Esophagus muscularis mucosa (tissue), 4 donors: ENCODE measurements at regions not wholly inside any gene's neighbourhood (a gene's known extent, or its start where the extent isn't known, plus 50 kb on each side); places are given as distances from the start of the nearest gene placed in this dataset.

Source experiments
- DNase-seq: peaks from one replicate; pipeline ENCODE4 v3.0.0-alpha.2; 2017; ENCODE audit errors: extremely low spot score
- H3K27ac ChIP-seq, 4 donors: fragments of 200-600 bp; sonication (generic); replicated peaks in 1 of 4; 1 replicate in 3 of 4; 2 replicates in 1 of 4; pipeline ENCODE4 v1.5.1; 2016 to 2019; ENCODE audit warnings: mild to moderate bottlenecking in 1 of 4
- H3K27me3 ChIP-seq, 4 donors: fragments of 200-600 bp; sonication (generic); one replicate each; pipeline versions ENCODE4 v1.5.1 to v1.6.0; 2016 to 2019
- H3K36me3 ChIP-seq, 4 donors: fragments of 200-600 bp; sonication (generic); one replicate each; pipeline ENCODE4 v1.5.1; 2016 to 2019
- H3K4me1 ChIP-seq, 4 donors: fragments of 200-600 bp; sonication (generic); one replicate each; pipeline ENCODE4 v1.5.1; 2016 to 2019
- H3K4me3 ChIP-seq, 4 donors: fragments of 200-600 bp; sonication (generic); 1 replicate in 2 of 4; 2 replicates in 2 of 4; pipeline ENCODE4 v1.5.1; 2016 to 2019; ENCODE audit warnings: mild to moderate bottlenecking in 4 of 4, moderate library complexity in 1 of 4
- H3K9me3 ChIP-seq, 4 donors: fragments of 200-600 bp; sonication (generic); 1 replicate in 3 of 4; 2 replicates in 1 of 4; pipeline ENCODE4 v1.5.1; 2016 to 2019
- EP300 ChIP-seq: sonication (generic); formaldehyde crosslinking; IDR thresholded peaks from one replicate; pipeline ENCODE4 v1.6.1; 2017; ENCODE audit warnings: antibody characterized with exemption
- POLR2A ChIP-seq: fragments of 450-650 bp; IDR thresholded peaks from one replicate; pipeline ENCODE4 v1.6.1; 2017; ENCODE audit warnings: antibody characterized with exemption, moderate library complexity, mild to moderate bottlenecking, low read depth
- POLR2AphosphoS5 ChIP-seq, 2 donors: sonication (generic); formaldehyde crosslinking; IDR thresholded peaks; one replicate each; pipeline ENCODE4 v1.6.1; 2017; ENCODE audit warnings: antibody characterized with exemption in 2 of 2
- WGBS: methylation state at CpG from one replicate; pipeline ENCODE4 v1.1.5; 2018; 5-methylcytosine and 5-hydroxymethylcytosine counted together
- intact Hi-C: fragments of 100-400 bp; cut with DNase I; formaldehyde crosslinking; loops from one replicate; pipeline ENCODE4 v1.15.1; 2023
- TF ChIP-seq, protein P1 (sequence below), 3 experiments: fragments of 200-600 bp in 2 of 3; fragments of 450-650 bp in 1 of 3; sonication (generic) in 2 of 3; IDR thresholded peaks; one replicate each; pipeline ENCODE4 v1.5.1; 2017 to 2019; ENCODE audit warnings: antibody characterized with exemption in 3 of 3, mild to moderate bottlenecking in 2 of 3, moderate library complexity in 1 of 3

DNA sequence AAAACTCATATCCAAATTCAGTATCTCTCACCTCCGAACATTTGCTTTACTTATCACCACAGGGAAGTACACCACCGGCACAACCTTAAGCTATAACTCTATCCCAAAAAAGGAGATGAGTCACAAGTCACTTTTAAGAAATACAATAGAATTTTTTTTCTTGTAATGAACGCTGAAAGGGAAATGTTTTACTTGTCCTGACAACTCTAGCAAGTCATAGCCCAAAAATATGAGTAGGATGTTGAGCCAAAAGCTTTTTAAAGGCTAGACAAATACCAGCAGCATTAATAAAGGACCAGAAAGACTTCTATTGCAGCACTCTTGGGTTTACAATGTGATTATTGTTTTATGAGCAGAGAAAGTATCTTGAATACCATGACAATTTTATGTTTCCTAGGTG is 147.3 kb upstream of the FST start:
- DNase-seq, result no peak
- WGBS, result 36% methylated on average over 3 of the region's 3 CpGs
- H3K4me3 ChIP-seq, result no peak overlapping the region
- no peaks in the 10 kb centered on the region for H3K36me3 ChIP-seq
- no peaks in the 10 kb centered on the region for H3K9me3 ChIP-seq
- H3K27me3 ChIP-seq, result no peaks in the 10 kb centered on the region
- TF ChIP-seq EP300 (no peak), POLR2AphosphoS5 (IDR thresholded peaks at IDR 0.05) (no peak), POLR2A (no peak)
- TF ChIP-seq, protein P1, sequence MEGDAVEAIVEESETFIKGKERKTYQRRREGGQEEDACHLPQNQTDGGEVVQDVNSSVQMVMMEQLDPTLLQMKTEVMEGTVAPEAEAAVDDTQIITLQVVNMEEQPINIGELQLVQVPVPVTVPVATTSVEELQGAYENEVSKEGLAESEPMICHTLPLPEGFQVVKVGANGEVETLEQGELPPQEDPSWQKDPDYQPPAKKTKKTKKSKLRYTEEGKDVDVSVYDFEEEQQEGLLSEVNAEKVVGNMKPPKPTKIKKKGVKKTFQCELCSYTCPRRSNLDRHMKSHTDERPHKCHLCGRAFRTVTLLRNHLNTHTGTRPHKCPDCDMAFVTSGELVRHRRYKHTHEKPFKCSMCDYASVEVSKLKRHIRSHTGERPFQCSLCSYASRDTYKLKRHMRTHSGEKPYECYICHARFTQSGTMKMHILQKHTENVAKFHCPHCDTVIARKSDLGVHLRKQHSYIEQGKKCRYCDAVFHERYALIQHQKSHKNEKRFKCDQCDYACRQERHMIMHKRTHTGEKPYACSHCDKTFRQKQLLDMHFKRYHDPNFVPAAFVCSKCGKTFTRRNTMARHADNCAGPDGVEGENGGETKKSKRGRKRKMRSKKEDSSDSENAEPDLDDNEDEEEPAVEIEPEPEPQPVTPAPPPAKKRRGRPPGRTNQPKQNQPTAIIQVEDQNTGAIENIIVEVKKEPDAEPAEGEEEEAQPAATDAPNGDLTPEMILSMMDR (IDR thresholded peaks at IDR 0.05), result no peak
- intact Hi-C loops, result no loop called here
- no peak overlapping the region for H3K27ac ChIP-seq
- peaks cover 0 to 9% (median 6%) of the 10 kb centered on the region in 4 donors for H3K4me1 ChIP-seq

DNA sequence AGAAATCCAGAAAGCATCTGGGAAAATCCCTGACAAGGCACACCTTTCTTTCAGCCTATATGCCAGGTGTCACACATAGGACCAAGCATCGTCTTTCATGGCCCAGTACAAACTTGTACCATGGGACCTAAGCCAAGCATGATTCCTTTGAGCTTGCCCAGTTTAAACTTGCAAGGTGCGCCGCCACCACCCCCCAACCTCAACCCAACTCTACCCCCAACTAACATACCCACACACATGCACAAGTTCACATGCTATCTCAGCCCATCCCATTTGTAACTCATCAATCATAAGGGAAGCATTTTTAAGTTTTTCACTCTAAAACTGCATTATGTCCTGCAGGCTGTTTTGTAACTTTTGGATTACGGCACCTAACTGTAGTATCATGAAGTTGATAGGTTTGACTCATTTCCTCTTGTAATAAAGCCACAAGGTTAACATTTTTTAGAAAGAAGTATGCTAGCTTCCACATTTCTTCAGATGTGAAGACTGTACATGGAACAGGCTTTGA is 145.9 kb upstream of the FST start:
- Histone ChIP-seq H3K9me3 (no peaks in the 10 kb centered on the region), H3K27me3 (no peaks in the 10 kb centered on the region), H3K36me3 (no peaks in the 10 kb centered on the region), H3K4me3 (no peak overlapping the region), H3K4me1 (peaks cover 0 to 9% (median 6%) of the 10 kb centered on the region in 4 donors), H3K27ac (no peak overlapping the region)
- no peak for DNase-seq
- no peak for TF ChIP-seq POLR2A
- TF ChIP-seq, protein P1 (IDR thresholded peaks at IDR 0.05), result no peak
- TF ChIP-seq POLR2AphosphoS5 (IDR thresholded peaks at IDR 0.05), result no peak
- no peak for TF ChIP-seq EP300
- intact Hi-C loops, result no loop called here
- 88% methylated on average over 4 of the region's 4 CpGs for WGBS

DNA sequence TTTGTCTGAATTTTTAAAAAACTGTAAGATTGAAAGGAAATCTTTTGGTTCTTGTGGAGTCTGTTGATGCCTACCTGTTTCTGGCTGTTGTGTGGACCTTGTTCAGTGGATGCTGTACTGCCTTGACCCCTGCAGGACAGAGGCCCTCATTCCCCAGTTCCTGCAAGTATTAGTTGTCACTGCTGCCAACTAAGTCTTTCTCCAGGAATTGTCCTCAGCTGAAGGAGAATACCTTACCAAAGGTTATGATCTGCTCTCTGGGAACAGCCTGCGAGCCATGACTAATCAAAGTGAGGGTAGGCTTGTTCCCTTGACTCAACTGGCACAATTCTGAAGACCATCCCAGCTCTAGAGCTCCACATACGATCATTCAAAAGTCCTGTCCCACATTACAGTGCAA is 145.3 kb upstream of the FST start:
- no peak for TF ChIP-seq POLR2AphosphoS5 (IDR thresholded peaks at IDR 0.05)
- no peak for TF ChIP-seq EP300
- TF ChIP-seq, protein P1 (IDR thresholded peaks at IDR 0.05), result no peak
- no peak for TF ChIP-seq POLR2A
- Histone ChIP-seq H3K9me3 (no peaks in the 10 kb centered on the region), H3K4me3 (no peak overlapping the region), H3K27ac (no peak overlapping the region), H3K4me1 (peaks cover 0 to 10% (median 8%) of the 10 kb centered on the region in 4 donors), H3K27me3 (no peaks in the 10 kb centered on the region), H3K36me3 (no peaks in the 10 kb centered on the region)
- no peak for DNase-seq
- 100% methylated on average over 2 of the region's 2 CpGs for WGBS
- intact Hi-C loops, result no loop called here

DNA sequence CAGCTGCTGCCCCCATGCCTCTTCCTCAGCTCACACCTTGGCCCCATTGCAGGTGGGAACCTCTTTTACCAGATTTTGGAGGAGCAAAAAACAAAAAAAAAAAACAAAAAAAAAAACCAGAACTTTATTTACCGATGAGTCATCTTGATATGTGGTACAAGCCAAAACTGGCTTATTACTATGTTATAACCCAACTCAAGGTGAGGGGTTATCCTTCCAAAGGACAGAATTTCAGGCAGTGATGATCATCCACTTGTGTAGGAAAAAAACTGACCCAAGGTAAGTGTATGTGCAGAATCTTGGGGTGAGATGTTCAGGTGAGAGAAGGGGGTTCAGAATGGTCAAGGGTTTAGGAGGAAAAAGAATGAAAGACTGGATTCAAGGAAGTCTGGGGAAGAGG is 142.6 kb upstream of the FST start:
- peaks cover 0 to 14% (median 8%) of the 10 kb centered on the region in 4 donors for H3K4me1 ChIP-seq
- H3K4me3 ChIP-seq, result no peak overlapping the region
- TF ChIP-seq EP300, result no peak
- TF ChIP-seq, protein P1 (IDR thresholded peaks at IDR 0.05), result no peak
- no peak for TF ChIP-seq POLR2A
- no peak for TF ChIP-seq POLR2AphosphoS5 (IDR thresholded peaks at IDR 0.05)
- no peaks in the 10 kb centered on the region for H3K36me3 ChIP-seq
- no peak for DNase-seq
- no peaks in the 10 kb centered on the region for H3K9me3 ChIP-seq
- 100% methylated on average over 1 of the region's 1 CpG for WGBS
- H3K27ac ChIP-seq, result no peak overlapping the region
- intact Hi-C loops, result no loop called here
- no peaks in the 10 kb centered on the region for H3K27me3 ChIP-seq

DNA sequence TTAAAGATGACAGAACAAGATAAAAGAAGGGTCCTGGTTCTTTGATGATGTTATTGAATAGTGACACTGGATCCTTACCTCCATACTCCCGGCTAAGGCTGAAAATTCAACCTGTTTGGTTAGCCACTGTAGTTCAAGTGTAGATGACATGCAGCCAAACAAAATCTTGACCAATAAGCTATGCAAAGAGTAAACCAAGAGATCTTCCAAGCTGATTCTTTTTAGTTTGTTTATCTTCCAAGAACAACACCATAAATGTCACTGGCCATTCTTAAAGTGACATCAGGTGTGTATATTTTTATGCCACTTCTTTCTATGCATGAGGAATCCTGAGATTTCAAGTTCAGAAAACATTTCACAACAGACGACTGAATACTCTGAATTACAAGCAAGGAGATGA is 141.5 kb upstream of the FST start:
- WGBS, result 85% methylated on average over 2 of the region's 2 CpGs
- intact Hi-C loops, result no loop called here
- H3K4me3 ChIP-seq, result no peak overlapping the region
- H3K27ac ChIP-seq, result no peak overlapping the region
- no peak for DNase-seq
- peaks cover 0 to 16% (median 3%) of the 10 kb centered on the region in 4 donors for H3K4me1 ChIP-seq
- no peaks in the 10 kb centered on the region for H3K9me3 ChIP-seq
- no peaks in the 10 kb centered on the region for H3K36me3 ChIP-seq
- H3K27me3 ChIP-seq, result no peaks in the 10 kb centered on the region
- TF ChIP-seq, protein P1 (IDR thresholded peaks at IDR 0.05), result no peak
- TF ChIP-seq EP300 (no peak), POLR2A (no peak), POLR2AphosphoS5 (IDR thresholded peaks at IDR 0.05) (no peak)
